Mesenchymal stem cell (in vitro differentiated cells and primary cell): ENCODE measurements at regions not wholly inside any gene's neighbourhood (a gene's known extent, or its start where the extent isn't known, plus 50 kb on each side); places are given as distances from the start of the nearest gene placed in this dataset.
"Not testable (repeated sequence)": the region's sequence is repeated elsewhere in the genome, so short reads cannot be mapped to it uniquely, and the experiment has no call there.

Experiments
- DNase-seq: peaks from one replicate; pipeline ENCODE4 v3.0.0-alpha.2; 2013
- H2AFZ ChIP-seq: one replicate; pipeline ENCODE4 v1.6.1; 2013; ENCODE audit warnings: low read depth, mild to moderate bottlenecking, control low read depth, inconsistent platforms, low read length, moderate library complexity
- H2AK5ac ChIP-seq: 2 replicates; pipeline ENCODE4 v1.6.1; 2013; ENCODE audit warnings: low read length, moderate library complexity, mild to moderate bottlenecking, inconsistent platforms; ENCODE audit not compliant: severe bottlenecking
- H2BK120ac ChIP-seq: one replicate; pipeline ENCODE4 v1.6.1; 2013; ENCODE audit warnings: low read depth, mild to moderate bottlenecking, inconsistent platforms, low read length, moderate library complexity
- H2BK12ac ChIP-seq, 2 experiments: one replicate each; pipeline ENCODE4 v1.6.1; 2013; ENCODE audit warnings: inconsistent platforms in 2 of 2, low read length in 2 of 2, mild to moderate bottlenecking in 2 of 2, moderate library complexity in 2 of 2, control low read depth in 1 of 2
- H2BK15ac ChIP-seq: one replicate; pipeline ENCODE4 v1.6.1; 2013; ENCODE audit warnings: mild to moderate bottlenecking, low read depth, inconsistent platforms; ENCODE audit not compliant: poor library complexity, severe bottlenecking
- H2BK5ac ChIP-seq: 2 replicates; pipeline ENCODE4 v1.6.1; 2013; ENCODE audit warnings: low read depth, mild to moderate bottlenecking, low read length, control low read depth, inconsistent platforms; ENCODE audit not compliant: poor library complexity, severe bottlenecking
- H3K14ac ChIP-seq, 2 experiments: one replicate each; pipeline ENCODE4 v1.6.1; 2013; ENCODE audit warnings: inconsistent platforms in 2 of 2, low read length in 2 of 2, control low read depth in 1 of 2, mild to moderate bottlenecking in 1 of 2, moderate library complexity in 1 of 2
- H3K18ac ChIP-seq, 2 experiments: one replicate each; pipeline ENCODE4 v1.6.1; 2013; ENCODE audit warnings: inconsistent platforms in 2 of 2, low read length in 2 of 2, control low read depth in 1 of 2, low read depth in 1 of 2, mild to moderate bottlenecking in 1 of 2
- H3K23ac ChIP-seq, 2 experiments: one replicate each; pipeline ENCODE4 v1.6.1; 2013; ENCODE audit warnings: inconsistent platforms in 2 of 2, low read length in 2 of 2, mild to moderate bottlenecking in 2 of 2, moderate library complexity in 2 of 2, control low read depth in 1 of 2
- H3K27ac ChIP-seq: 2 replicates; pipeline ENCODE4 v1.5.1; 2013; ENCODE audit warnings: mild to moderate bottlenecking, moderate library complexity, low read length, control low read depth, inconsistent platforms; ENCODE audit not compliant: poor library complexity, severe bottlenecking
- H3K27me3 ChIP-seq, 2 experiments: 2 replicates each; pipeline versions ENCODE4 v1.6.1 to v1.7.0; 2013; ENCODE audit warnings: low read length in 2 of 2, mild to moderate bottlenecking in 2 of 2, moderate library complexity in 2 of 2, control low read depth in 1 of 2, inconsistent platforms in 1 of 2; ENCODE audit not compliant: control insufficient read depth in 1 of 2, insufficient read depth in 1 of 2
- H3K36me3 ChIP-seq, 2 experiments: 2 replicates each; pipeline versions ENCODE4 v1.6.1 to v1.7.0; 2013; ENCODE audit warnings: low read length in 2 of 2, control low read depth in 1 of 2, inconsistent platforms in 1 of 2, low read depth in 1 of 2, mild to moderate bottlenecking in 1 of 2; ENCODE audit not compliant: insufficient read depth in 2 of 2, control insufficient read depth in 1 of 2
- H3K4ac ChIP-seq, 2 experiments: one replicate each; pipeline ENCODE4 v1.6.1; 2013; ENCODE audit warnings: inconsistent platforms in 2 of 2, low read length in 2 of 2, mild to moderate bottlenecking in 2 of 2, moderate library complexity in 2 of 2, control low read depth in 1 of 2, low read depth in 1 of 2
- H3K4me1 ChIP-seq: 2 replicates; pipeline ENCODE4 v1.6.1; 2013; ENCODE audit warnings: low read depth, low read length, control low read depth; ENCODE audit not compliant: control insufficient read depth, insufficient read depth
- H3K4me2 ChIP-seq: 2 replicates; pipeline ENCODE4 v1.6.1; 2013; ENCODE audit warnings: low read length, mild to moderate bottlenecking, inconsistent platforms; ENCODE audit not compliant: poor library complexity, severe bottlenecking
- H3K4me3 ChIP-seq, 2 experiments: 2 replicates each; pipeline versions ENCODE4 v1.5.1 to v1.7.0; 2013; ENCODE audit warnings: low read length in 2 of 2, mild to moderate bottlenecking in 2 of 2, control low read depth in 1 of 2, low read depth in 1 of 2; ENCODE audit not compliant: insufficient read depth in 1 of 2
- H3K79me1 ChIP-seq: replicated peaks from 2 replicates; pipeline ENCODE4 v1.6.1; 2013; ENCODE audit warnings: mild to moderate bottlenecking, control low read depth, low read length, inconsistent platforms; ENCODE audit not compliant: poor library complexity, severe bottlenecking
- H3K9ac ChIP-seq: 2 replicates; pipeline ENCODE4 v1.7.0; 2013; ENCODE audit warnings: mild to moderate bottlenecking, low read length, moderate library complexity
- H3K9me3 ChIP-seq: 2 replicates; pipeline ENCODE4 v1.7.0; 2013; ENCODE audit warnings: mild to moderate bottlenecking, low read length; ENCODE audit not compliant: control insufficient read depth
- H4K8ac ChIP-seq: one replicate; pipeline ENCODE4 v1.6.1; 2013; ENCODE audit warnings: inconsistent platforms, mild to moderate bottlenecking, low read length, moderate library complexity
- H4K91ac ChIP-seq: one replicate; pipeline ENCODE4 v1.6.1; 2013; ENCODE audit warnings: mild to moderate bottlenecking, low read length, inconsistent platforms
- WGBS: methylation state at CpG from one replicate; pipeline ENCODE4 v1.1.7; 2013; ENCODE audit warnings: mixed read lengths; 5-methylcytosine and 5-hydroxymethylcytosine counted together

DNA sequence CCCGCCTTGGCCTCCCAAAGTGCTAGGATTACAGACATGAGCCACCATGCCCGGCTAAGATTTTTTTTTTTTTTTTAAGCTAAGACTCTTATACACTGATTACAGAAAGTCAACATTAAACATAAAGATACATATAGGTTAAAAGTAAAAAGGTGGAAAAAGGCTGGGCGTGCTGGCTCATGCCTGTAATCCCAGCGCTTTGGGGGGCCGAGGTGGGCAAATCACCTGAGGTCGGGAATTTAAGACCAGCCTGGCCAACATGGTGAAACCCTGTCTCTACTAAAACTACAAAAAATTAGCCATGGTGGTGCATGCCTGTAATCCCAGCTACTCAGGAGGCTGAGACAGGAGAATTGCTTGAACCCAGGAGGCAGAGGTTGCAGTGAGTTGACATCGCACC is 64.6 kb upstream of the RTL6 start:
- H2BK12ac ChIP-seq, H2BK5ac ChIP-seq, H3K9me3 ChIP-seq, H3K23ac ChIP-seq, H4K91ac ChIP-seq, H2BK120ac ChIP-seq, H2AK5ac ChIP-seq, H3K4me1 ChIP-seq, H3K18ac ChIP-seq, H3K27me3 ChIP-seq, DNase-seq, H3K27ac ChIP-seq, H3K4me2 ChIP-seq, H3K4me3 ChIP-seq, H3K4ac ChIP-seq, H2AFZ ChIP-seq, H3K79me1 ChIP-seq, H3K14ac ChIP-seq, H3K9ac ChIP-seq, H2BK15ac ChIP-seq, H3K36me3 ChIP-seq, H4K8ac ChIP-seq: not testable (repeated sequence)
- 86% methylated on average over 4 of the region's 7 CpGs for WGBS

DNA sequence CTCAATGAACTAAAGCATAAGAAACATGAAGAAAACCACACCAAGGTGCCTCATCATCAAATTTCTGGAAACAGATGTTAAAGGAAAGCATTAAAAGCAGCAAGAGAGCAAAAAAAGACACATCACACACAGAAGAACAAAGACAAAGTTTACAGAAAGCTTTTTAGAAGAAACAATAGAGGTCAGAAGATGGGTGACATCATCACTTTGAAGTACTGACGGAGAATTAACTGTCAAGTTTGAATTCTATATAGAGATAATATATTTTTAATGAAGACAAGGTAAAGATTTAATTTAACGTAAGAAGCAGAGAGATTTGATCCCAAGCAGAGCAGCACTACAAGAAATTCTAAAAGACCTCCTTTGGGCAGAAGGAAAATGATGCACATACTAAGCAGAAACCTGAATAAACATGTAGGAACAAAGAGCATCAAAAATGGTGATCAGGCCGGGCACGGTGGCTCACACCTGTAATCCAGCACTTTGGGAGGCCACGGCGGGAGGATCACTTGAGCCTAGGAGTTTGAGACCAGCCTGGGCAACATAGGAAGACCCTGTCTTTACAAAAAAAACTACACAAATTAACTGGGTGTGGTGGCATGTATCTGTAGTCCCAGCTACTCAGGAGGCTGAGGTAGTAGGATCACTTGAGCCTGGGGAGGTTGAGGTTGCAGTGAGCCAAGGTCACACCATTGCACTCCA is 63.3 kb upstream of the RTL6 start:
- DNase-seq = no peak
- Histone ChIP-seq H3K79me1 (no peaks in the 10 kb centered on the region), H3K27ac (no peak overlapping the region)

DNA sequence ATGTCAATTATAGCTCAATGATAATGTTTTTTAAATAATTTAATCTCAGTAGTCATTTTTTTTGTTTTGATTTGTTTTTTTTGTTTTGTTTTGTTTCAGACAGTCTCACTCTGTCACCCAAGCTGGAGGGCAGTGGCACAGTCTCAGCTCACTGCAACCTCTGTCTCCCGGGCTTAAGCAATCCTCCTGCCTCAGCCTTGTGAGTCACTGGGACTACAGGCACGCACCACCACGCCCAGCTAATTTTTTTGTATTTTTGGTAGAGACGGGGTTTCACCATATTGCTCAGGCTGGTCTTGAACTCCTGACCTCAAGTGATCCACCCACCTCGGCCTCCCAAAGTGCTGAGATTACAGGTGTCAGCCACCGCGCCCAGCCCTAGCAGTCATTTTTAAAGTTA is 60.6 kb upstream of the RTL6 start:
- not testable (repeated sequence) for H4K8ac ChIP-seq, H2BK12ac ChIP-seq, H2AK5ac ChIP-seq, H4K91ac ChIP-seq, H3K23ac ChIP-seq, H3K14ac ChIP-seq, H3K4ac ChIP-seq, H3K36me3 ChIP-seq, H3K4me2 ChIP-seq, H3K27ac ChIP-seq, H2BK15ac ChIP-seq, H3K18ac ChIP-seq, H3K27me3 ChIP-seq, H2AFZ ChIP-seq, H3K79me1 ChIP-seq, H2BK120ac ChIP-seq, H3K9ac ChIP-seq, H2BK5ac ChIP-seq, H3K9me3 ChIP-seq, H3K4me1 ChIP-seq, H3K4me3 ChIP-seq
- DNase-seq = peak; percentile 72
- 85% methylated on average over 7 of the region's 7 CpGs for WGBS

More for the DNA sequence above, 63.3 kb upstream of the RTL6 start:
- no peak overlapping the region for H3K4ac ChIP-seq
- no peak overlapping the region for H3K4me2 ChIP-seq
- no peak overlapping the region for H4K91ac ChIP-seq
- no peak overlapping the region for H3K14ac ChIP-seq
- H3K9ac ChIP-seq = no peak overlapping the region
- peaks cover 9% of the 10 kb centered on the region for H3K9me3 ChIP-seq
- no peaks in the 10 kb centered on the region for H3K27me3 ChIP-seq
- H3K4me1 ChIP-seq = no peaks in the 10 kb centered on the region
- no peaks in the 10 kb centered on the region for H3K36me3 ChIP-seq
- H2BK120ac ChIP-seq = no peak overlapping the region
- H2BK15ac ChIP-seq = no peak overlapping the region
- H2BK5ac ChIP-seq = no peak overlapping the region
- no peak overlapping the region for H4K8ac ChIP-seq
- no peak overlapping the region for H2BK12ac ChIP-seq
- no peak overlapping the region for H3K23ac ChIP-seq
- H2AFZ ChIP-seq = no peak overlapping the region
- no peak overlapping the region for H3K18ac ChIP-seq
- no peak overlapping the region for H2AK5ac ChIP-seq
- H3K4me3 ChIP-seq = no peak overlapping the region
- WGBS = 93% methylated on average over 5 of the region's 6 CpGs

DNA sequence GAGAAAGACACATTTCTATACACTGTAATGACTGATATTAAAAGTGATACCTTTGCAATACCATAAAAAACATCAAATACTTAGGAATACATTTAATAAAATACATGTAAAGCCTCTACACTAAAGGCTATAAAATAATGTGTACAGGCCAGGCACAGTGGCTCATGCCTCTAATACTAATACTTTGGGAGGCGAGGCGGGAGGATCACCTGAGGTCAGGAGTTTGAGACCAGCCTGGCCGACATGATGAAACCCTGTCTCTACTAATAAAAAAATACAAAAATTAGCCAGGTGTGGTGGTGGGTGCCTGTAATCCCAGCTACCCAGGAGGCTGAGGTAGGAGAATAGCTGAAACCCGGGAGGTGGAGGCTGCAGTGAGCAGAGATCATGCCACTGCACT is 59.8 kb upstream of the RTL6 start:
- not testable (repeated sequence) for H3K9me3 ChIP-seq, H2BK5ac ChIP-seq, DNase-seq, H3K4me3 ChIP-seq, H2BK12ac ChIP-seq, H4K8ac ChIP-seq, H3K4ac ChIP-seq, H3K27ac ChIP-seq, H3K79me1 ChIP-seq, H3K36me3 ChIP-seq, H4K91ac ChIP-seq, H3K27me3 ChIP-seq, H2BK15ac ChIP-seq, H3K4me2 ChIP-seq, H3K9ac ChIP-seq, H3K4me1 ChIP-seq, H2AK5ac ChIP-seq, H3K23ac ChIP-seq, H2BK120ac ChIP-seq, H3K18ac ChIP-seq, H3K14ac ChIP-seq, H2AFZ ChIP-seq
- WGBS = no CpG with 5 or more reads among the region's 4 CpGs
